ENCODE measurements at regions not wholly inside any gene's neighbourhood (a gene's known extent, or its start where the extent isn't known, plus 50 kb on each side); places are given as distances from the start of the nearest gene placed in this dataset.

GRCh38 chr2:43104763-43105162, 121.6 kb downstream of the ZFP36L2 start:
- Histone ChIP-seq H3K4me3 (ENCODE audit: low read depth in 1 of 3, low read length in 3 of 3) (no peak overlapping the region), H3K27ac (ENCODE audit: low read depth in 1 of 2, low read length in 2 of 2) (no peak overlapping the region), H3K9ac (ENCODE audit: low read depth in 1 of 2, low read length in 2 of 2) (no peak overlapping the region), H3K4me1 (ENCODE audit: control insufficient read depth in 4 of 4, insufficient read depth in 4 of 4, low read length in 3 of 4) (peaks cover 3 to 5% (median 4%) of the 10 kb centered on the region in 4 donors), H3K27me3 (ENCODE audit: control insufficient read depth in 4 of 4, insufficient read depth in 4 of 4, low read length in 3 of 4) (no peaks in the 10 kb centered on the region), H3K36me3 (ENCODE audit: control insufficient read depth in 4 of 4, insufficient read depth in 3 of 4, low read depth in 1 of 4, low read length in 3 of 4) (no peaks in the 10 kb centered on the region), H3K9me3 (ENCODE audit: control insufficient read depth in 4 of 4, low read length in 3 of 4) (no peaks in the 10 kb centered on the region)
- WGBS: 91% methylated on average over 2 of the region's 2 CpGs
- DNase-seq (ENCODE audit: low spot score): no peak
- TF ChIP-seq CTCF (IDR thresholded peaks at IDR 0.05; ENCODE audit: low read depth, low read length, missing input control) (no peak), RXRA (IDR thresholded peaks at IDR 0.05) (no peak), GABPA (IDR thresholded peaks at IDR 0.05 in 1 of 2, conservative IDR thresholded peaks at IDR 0.05 in 1 of 2) (no peak), ZBTB33 (IDR thresholded peaks at IDR 0.05) (no peak), ATF3 (IDR thresholded peaks at IDR 0.05) (no peak), NR2F2 (IDR thresholded peaks at IDR 0.05) (no peak), FOXA2 (IDR thresholded peaks at IDR 0.05) (no peak)

GRCh38 chr2:43104106-43104505, 122.3 kb downstream of the ZFP36L2 start:
- H3K27ac ChIP-seq (ENCODE audit: low read depth in 1 of 2, low read length in 2 of 2): no peak overlapping the region
- H3K4me3 ChIP-seq (ENCODE audit: low read depth in 1 of 3, low read length in 3 of 3): no peak overlapping the region
- H3K36me3 ChIP-seq (ENCODE audit: control insufficient read depth in 4 of 4, insufficient read depth in 3 of 4, low read depth in 1 of 4, low read length in 3 of 4): no peaks in the 10 kb centered on the region
- no peaks in the 10 kb centered on the region for H3K27me3 ChIP-seq (ENCODE audit: control insufficient read depth in 4 of 4, insufficient read depth in 4 of 4, low read length in 3 of 4)
- no peaks in the 10 kb centered on the region for H3K9me3 ChIP-seq (ENCODE audit: control insufficient read depth in 4 of 4, low read length in 3 of 4)
- no peak overlapping the region for H3K9ac ChIP-seq (ENCODE audit: low read depth in 1 of 2, low read length in 2 of 2)
- peaks cover 3 to 5% (median 4%) of the 10 kb centered on the region in 4 donors for H3K4me1 ChIP-seq (ENCODE audit: control insufficient read depth in 4 of 4, insufficient read depth in 4 of 4, low read length in 3 of 4)
- 97% methylated on average over 6 of the region's 6 CpGs for WGBS
- DNase-seq (ENCODE audit: low spot score): no peak
- TF ChIP-seq RAD21 (IDR thresholded peaks at IDR 0.05): no peak

- no peak for DNase-seq (ENCODE audit: low spot score)
- peaks cover 3 to 5% (median 4%) of the 10 kb centered on the region in 4 donors for H3K4me1 ChIP-seq (ENCODE audit: control insufficient read depth in 4 of 4, insufficient read depth in 4 of 4, low read length in 3 of 4)
- H3K9ac ChIP-seq (ENCODE audit: low read depth in 1 of 2, low read length in 2 of 2): no peak overlapping the region
- WGBS: 98% methylated on average over 3 of the region's 3 CpGs
- H3K27ac ChIP-seq (ENCODE audit: low read depth in 1 of 2, low read length in 2 of 2): no peak overlapping the region
- TF ChIP-seq RXRA (IDR thresholded peaks at IDR 0.05) (no peak), HNF4A (conservative IDR thresholded peaks at IDR 0.05) (no peak), NR2F2 (IDR thresholded peaks at IDR 0.05) (no peak), FOXA1 (IDR thresholded peaks at IDR 0.05) (no peak), MAX (IDR thresholded peaks at IDR 0.05) (no peak), HNF4G (IDR thresholded peaks at IDR 0.05) (no peak), JUND (IDR thresholded peaks at IDR 0.05) (no peak), CTCF (IDR thresholded peaks at IDR 0.05; ENCODE audit: low read depth, low read length, missing input control) (no peak), RAD21 (IDR thresholded peaks at IDR 0.05) (no peak), EGR1 (IDR thresholded peaks at IDR 0.05; ENCODE audit: low read depth in 2 of 2) (no peak), ZBTB33 (IDR thresholded peaks at IDR 0.05) (no peak), FOXA2 (IDR thresholded peaks at IDR 0.05) (no peak), YY1 (IDR thresholded peaks at IDR 0.05) (no peak), TAF1 (conservative IDR thresholded peaks at IDR 0.05) (no peak), GABPA (IDR thresholded peaks at IDR 0.05 in 1 of 2, conservative IDR thresholded peaks at IDR 0.05 in 1 of 2) (no peak), ATF3 (IDR thresholded peaks at IDR 0.05) (no peak)
- H3K36me3 ChIP-seq (ENCODE audit: control insufficient read depth in 4 of 4, insufficient read depth in 3 of 4, low read depth in 1 of 4, low read length in 3 of 4): no peaks in the 10 kb centered on the region
- H3K27me3 ChIP-seq (ENCODE audit: control insufficient read depth in 4 of 4, insufficient read depth in 4 of 4, low read length in 3 of 4): no peaks in the 10 kb centered on the region
- H3K9me3 ChIP-seq (ENCODE audit: control insufficient read depth in 4 of 4, low read length in 3 of 4): no peaks in the 10 kb centered on the region
- no peak overlapping the region for H3K4me3 ChIP-seq (ENCODE audit: low read depth in 1 of 3, low read length in 3 of 3)
Measured at GRCh38 chr2:43103093-43103404, 123.4 kb downstream of the ZFP36L2 start.

All from liver (tissue), 8 donors.